OCI-LY1 (cell line): ENCODE measurements at regions not wholly inside any gene's neighbourhood (a gene's known extent, or its start where the extent isn't known, plus 50 kb on each side); places are given as distances from the start of the nearest gene placed in this dataset.

ENCODE experiments used
- CTCF ChIP-seq: fragments of 200-600 bp; sonication (generic), shearing (Covaris generic); IDR thresholded peaks from 2 replicates; pipeline ENCODE4 v1.5.1; 2017; ENCODE audit warnings: mild to moderate bottlenecking, antibody characterized with exemption, low read length, moderate library complexity, mixed read lengths
- EZH2 ChIP-seq: fragments of 200-600 bp; sonication (generic), shearing (Covaris generic); IDR thresholded peaks from 2 replicates; pipeline ENCODE4 v1.8.0; 2017; ENCODE audit warnings: borderline replicate concordance, mixed run types, mild to moderate bottlenecking, antibody characterized with exemption, low read length, moderate library complexity, mixed read lengths

GRCh38 chr15:81433462-81433861 is 59.4 kb upstream of the TMC3 start:
- TF ChIP-seq CTCF, result no peak
- TF ChIP-seq EZH2, result no peak
